ENCODE measurements at regions not wholly inside any gene's neighbourhood (a gene's known extent, or its start where the extent isn't known, plus 50 kb on each side); places are given as distances from the start of the nearest gene placed in this dataset.
A peak's percentile ranks its signal among the peaks of the same experiment; 100 is the strongest.

- Histone ChIP-seq H3K4me3 (peak overlapping the region; percentile 41), H4K20me1 (replicated peaks; ENCODE audit: insufficient read depth) (no peaks in the 10 kb centered on the region), H3K79me2 (replicated peaks; ENCODE audit: insufficient read depth) (no peaks in the 10 kb centered on the region), H3K4me1 (ENCODE audit: insufficient read depth) (peaks cover 63% of the 10 kb centered on the region), H3K9me2 (ENCODE audit: insufficient read depth) (no peaks in the 10 kb centered on the region), H3K27me3 (ENCODE audit: insufficient read depth) (peaks cover 71% of the 10 kb centered on the region), H3F3A (replicated peaks; ENCODE audit: low read depth) (peaks cover 14% of the 10 kb centered on the region), H3K4me2 (peak overlapping the region; percentile 73), H2AFZ (peak overlapping the region; percentile 38; the same call in 1 of the 2 replicates), H3K27ac (ENCODE audit: low read depth) (no peak overlapping the region), H3K36me3 (ENCODE audit: insufficient read depth) (no peaks in the 10 kb centered on the region; the same call in 1 of the 2 replicates)
- Mint-ChIP-seq H3K27me3 (ENCODE audit: insufficient read depth, low read depth, poor library complexity) (peaks cover 73% of the 10 kb centered on the region), H3K9me3 (peaks cover 3% of the 10 kb centered on the region; the same call in 2 of the 3 replicates), H3K4me3 (peak overlapping the region; percentile 46), H3K27ac (no peak overlapping the region), H3K4me1 (peaks cover 60% of the 10 kb centered on the region), H3K36me3 (ENCODE audit: low read depth) (0 out of 3 replicates have a peak, but pooled peaks cover 3% of the 10 kb centered on the region)
- ATAC-seq, result peak; percentile 6; the same call in 2 of the 3 replicates
- no peak for TF ChIP-seq ZNF462 (CRISPR knock-in tag; IDR thresholded peaks at IDR 0.05)
- no peak for TF ChIP-seq ZNF114 (CRISPR knock-in tag; IDR thresholded peaks at IDR 0.05)
- no peak for TF ChIP-seq CREB1 (CRISPR knock-in tag; IDR thresholded peaks at IDR 0.05; ENCODE audit: low read depth)
- TF ChIP-seq NANOG (IDR thresholded peaks at IDR 0.05; ENCODE audit: borderline replicate concordance), result no peak
- no peak for TF ChIP-seq POLR2AphosphoS5 (IDR thresholded peaks at IDR 0.05; ENCODE audit: low read depth)
- no peak for TF ChIP-seq EZH2 (IDR thresholded peaks at IDR 0.05; ENCODE audit: low read depth, unreplicated experiment)
- no peak for TF ChIP-seq REST (IDR thresholded peaks at IDR 0.05; ENCODE audit: unreplicated experiment)
- no peak for TF ChIP-seq STAT1 (IDR thresholded peaks at IDR 0.05; ENCODE audit: unreplicated experiment)
- TF ChIP-seq CTCF (conservative IDR thresholded peaks at IDR 0.05; ENCODE audit: low read depth in 2 of 2), result no peak
- TF ChIP-seq ZNF331 (CRISPR knock-in tag; IDR thresholded peaks at IDR 0.05; ENCODE audit: low read depth), result no peak
- no peak for DNase-seq (ENCODE audit: low spot score)
These were observed 364.9 kb upstream of the IRX2 start for GRCh38 chr5:3116366-3116765.
